HEK293T (cell line): ENCODE measurements at regions not wholly inside any gene's neighbourhood (a gene's known extent, or its start where the extent isn't known, plus 50 kb on each side); places are given as distances from the start of the nearest gene placed in this dataset.

Experiments
- CTCF ChIA-PET: fragments of 350-600 bp; formaldehyde crosslinking; extraction: SDS; loops from one replicate; lab custom pipeline; 2021; ENCODE audit warnings: antibody characterized with exemption, inconsistent platforms; lab: Yijun Ruan, JAX
- POLR2A ChIA-PET: fragments of 350-600 bp; formaldehyde crosslinking; extraction: SDS; loops from one replicate; lab custom pipeline; 2020; ENCODE audit warnings: antibody characterized with exemption, inconsistent platforms; lab: Yijun Ruan, JAX
- DNase-seq: peaks from one replicate; pipeline ENCODE4 v3.0.0; 2012; ENCODE audit warnings: mixed read lengths; ENCODE audit errors: extremely low spot score
- ARNT ChIP-seq: fragments of 450-650 bp; IDR thresholded peaks from 2 replicates; pipeline ENCODE4 v1.6.1; 2017; ENCODE audit warnings: mild to moderate bottlenecking
- BHLHE40 ChIP-seq: fragments of 450-650 bp; IDR thresholded peaks from 2 replicates; pipeline ENCODE4 v1.6.1; 2016; ENCODE audit warnings: mild to moderate bottlenecking, moderate library complexity, borderline replicate concordance
- CTBP1 ChIP-seq: fragments of 450-650 bp; IDR thresholded peaks from 2 replicates; pipeline ENCODE4 v1.6.1; 2016; ENCODE audit warnings: borderline replicate concordance
- ELF4 ChIP-seq: fragments of 450-650 bp; IDR thresholded peaks from 2 replicates; pipeline ENCODE4 v1.6.1; 2017; ENCODE audit warnings: antibody characterized with exemption
- FOXA1 ChIP-seq: fragments of 450-650 bp; IDR thresholded peaks from 2 replicates; pipeline ENCODE4 v1.6.1; 2016; ENCODE audit warnings: mild to moderate bottlenecking
- FOXK2 ChIP-seq: fragments of 450-650 bp; IDR thresholded peaks from 2 replicates; pipeline ENCODE4 v1.6.1; 2016; ENCODE audit warnings: mild to moderate bottlenecking
- FOXM1 ChIP-seq: fragments of 450-650 bp; IDR thresholded peaks from 2 replicates; pipeline ENCODE4 v1.6.1; 2017; ENCODE audit warnings: mild to moderate bottlenecking, borderline replicate concordance
- HDGF ChIP-seq: fragments of 450-650 bp; IDR thresholded peaks from 2 replicates; pipeline ENCODE4 v1.6.1; 2017; ENCODE audit warnings: antibody characterized with exemption, borderline replicate concordance
- L3MBTL2 ChIP-seq: fragments of 450-650 bp; conservative IDR thresholded peaks from 2 replicates; pipeline ENCODE4 v1.6.1; 2016; ENCODE audit warnings: mild to moderate bottlenecking
- LEF1 ChIP-seq: fragments of 450-650 bp; IDR thresholded peaks from 2 replicates; pipeline ENCODE4 v1.6.1; 2017; ENCODE audit warnings: mild to moderate bottlenecking, borderline replicate concordance
- NFRKB ChIP-seq: fragments of 450-650 bp; IDR thresholded peaks from 2 replicates; pipeline ENCODE4 v1.6.1; 2016; ENCODE audit warnings: mild to moderate bottlenecking, moderate library complexity
- PKNOX1 ChIP-seq: fragments of 450-650 bp; IDR thresholded peaks from 2 replicates; pipeline ENCODE4 v1.6.1; 2016
- SP1 ChIP-seq: fragments of 450-650 bp; IDR thresholded peaks from 2 replicates; pipeline ENCODE4 v1.6.1; 2017
- SUZ12 ChIP-seq: fragments of 450-650 bp; IDR thresholded peaks from 2 replicates; pipeline ENCODE4 v1.6.1; 2016; ENCODE audit warnings: mild to moderate bottlenecking
- TARDBP ChIP-seq: fragments of 450-650 bp; IDR thresholded peaks from 2 replicates; pipeline ENCODE4 v1.6.1; 2016
- ZNF384 ChIP-seq: fragments of 450-650 bp; IDR thresholded peaks from 2 replicates; pipeline ENCODE4 v1.6.1; 2016

- ChIA-PET CTCF (no interaction called here), POLR2A (no interaction called here)
- DNase-seq = no peak
- TF ChIP-seq SUZ12 = no peak
- TF ChIP-seq PKNOX1 = no peak
- no peak for TF ChIP-seq BHLHE40
- no peak for TF ChIP-seq FOXA1
- no peak for TF ChIP-seq FOXK2
- TF ChIP-seq L3MBTL2 = no peak
- no peak for TF ChIP-seq ZNF384
- no peak for TF ChIP-seq SP1
- TF ChIP-seq ARNT = no peak
- no peak for TF ChIP-seq ELF4
- no peak for TF ChIP-seq CTBP1
- TF ChIP-seq FOXM1 = no peak
- TF ChIP-seq NFRKB = no peak
- TF ChIP-seq LEF1 = no peak
- TF ChIP-seq TARDBP = no peak
- no peak for TF ChIP-seq HDGF
Observed at GRCh38 chr1:59100708-59101374, 196.1 kb upstream of the FGGY start.

- ChIA-PET POLR2A (no interaction called here), CTCF (no interaction called here)
- TF ChIP-seq SP1 (no peak), ZNF384 (no peak)
- DNase-seq = no peak
Observed at GRCh38 chr1:59101518-59101917, 195.4 kb upstream of the FGGY start.

GRCh38 chr1:59103457-59103856 is 193.4 kb upstream of the FGGY start:
- TF ChIP-seq BHLHE40 = no peak
- no peak for TF ChIP-seq ZNF384
- TF ChIP-seq ARNT = no peak
- TF ChIP-seq L3MBTL2 = no peak
- no peak for TF ChIP-seq HDGF
- TF ChIP-seq SP1 = no peak
- no peak for TF ChIP-seq FOXM1
- no peak for TF ChIP-seq ELF4
- TF ChIP-seq LEF1 = no peak
- no peak for TF ChIP-seq FOXA1
- TF ChIP-seq PKNOX1 = no peak
- ChIA-PET CTCF (no interaction called here), POLR2A (no interaction called here)
- no peak for DNase-seq

- TF ChIP-seq FOXA1 = no peak
- TF ChIP-seq TARDBP = no peak
- no peak for TF ChIP-seq SUZ12
- TF ChIP-seq SP1 = no peak
- TF ChIP-seq ARNT = no peak
- no peak for TF ChIP-seq ZNF384
- no peak for TF ChIP-seq FOXK2
- TF ChIP-seq LEF1 = no peak
- TF ChIP-seq HDGF = no peak
- no peak for TF ChIP-seq BHLHE40
- TF ChIP-seq PKNOX1 = no peak
- no peak for TF ChIP-seq NFRKB
- CTCF ChIA-PET = no interaction called here
- no peak for DNase-seq
- POLR2A ChIA-PET = no interaction called here
Observed at GRCh38 chr1:59104191-59104760, 192.6 kb upstream of the FGGY start.

- CTCF ChIA-PET = no interaction called here
- POLR2A ChIA-PET = interaction anchor here (1.3 kb wide), 1 partner anchor 322 kb away, joined by 3 read pairs; the partner anchor contains the start of gene JUN
- no peak for TF ChIP-seq TARDBP
- no peak for TF ChIP-seq LEF1
- TF ChIP-seq FOXM1 = no peak
- TF ChIP-seq ARNT = no peak
- no peak for TF ChIP-seq FOXK2
- no peak for TF ChIP-seq HDGF
- TF ChIP-seq BHLHE40 = no peak
- TF ChIP-seq SP1 = no peak
- no peak for TF ChIP-seq CTBP1
- DNase-seq = no peak
Observed at GRCh38 chr1:59105548-59106507, 191.1 kb upstream of the FGGY start.

- DNase-seq = no peak
- TF ChIP-seq SP1 (no peak), CTBP1 (no peak), BHLHE40 (no peak)
- CTCF ChIA-PET = no interaction called here
- POLR2A ChIA-PET = no interaction called here
Observed at GRCh38 chr1:59107516-59107915, 189.4 kb upstream of the FGGY start.

GRCh38 chr1:59107916-59108315 is 189.0 kb upstream of the FGGY start:
- ChIA-PET POLR2A (no interaction called here), CTCF (no interaction called here)
- TF ChIP-seq ELF4 (no peak), SP1 (no peak), LEF1 (no peak), FOXA1 (no peak), HDGF (no peak), TARDBP (no peak), FOXM1 (no peak), L3MBTL2 (no peak), CTBP1 (no peak), ARNT (no peak)
- no peak for DNase-seq
